ENCODE measurements at regions not wholly inside any gene's neighbourhood (a gene's known extent, or its start where the extent isn't known, plus 50 kb on each side); places are given as distances from the start of the nearest gene placed in this dataset.

GRCh38 chr6:23587582-23587981 is 538.4 kb upstream of the NRSN1 start:
- no peak overlapping the region for H3K27ac ChIP-seq
- no peaks in the 10 kb centered on the region for H3K36me3 ChIP-seq
- intact Hi-C loops (cut with DNase I): no loop called here
- WGBS, 4 donors: 44 to 57% (median 50%) methylated on average over 1 of the region's 1 CpG
- TF ChIP-seq CTCF (IDR thresholded peaks at IDR 0.05) (no peak), POLR2A (IDR thresholded peaks at IDR 0.05) (no peak)
- H3K4me3 ChIP-seq: no peak overlapping the region
- no peaks in the 10 kb centered on the region for H3K27me3 ChIP-seq
- H3K4me1 ChIP-seq: no peaks in the 10 kb centered on the region
- no peak for ATAC-seq
- DNase-seq: no peak
- H3K9me3 ChIP-seq: no peaks in the 10 kb centered on the region

- intact Hi-C loops (cut with DNase I): no loop called here
- DNase-seq (no peak), ATAC-seq (no peak)
- no peaks in the 10 kb centered on the region for H3K27me3 ChIP-seq
- H3K9me3 ChIP-seq: no peaks in the 10 kb centered on the region
- TF ChIP-seq POLR2A (IDR thresholded peaks at IDR 0.05) (no peak), CTCF (IDR thresholded peaks at IDR 0.05) (no peak)
- no peaks in the 10 kb centered on the region for H3K36me3 ChIP-seq
- H3K27ac ChIP-seq: no peak overlapping the region
- no peak overlapping the region for H3K4me3 ChIP-seq
- no peaks in the 10 kb centered on the region for H3K4me1 ChIP-seq
- 19 to 74% (median 57%) methylated on average over 2 of the region's 2 CpGs for WGBS, 4 donors
These were observed 536.2 kb upstream of the NRSN1 start for GRCh38 chr6:23589811-23590210.

- Histone ChIP-seq H3K27ac (no peak overlapping the region), H3K4me3 (no peak overlapping the region), H3K9me3 (no peaks in the 10 kb centered on the region), H3K36me3 (no peaks in the 10 kb centered on the region), H3K27me3 (no peaks in the 10 kb centered on the region), H3K4me1 (no peaks in the 10 kb centered on the region)
- TF ChIP-seq CTCF (IDR thresholded peaks at IDR 0.05): no peak
- TF ChIP-seq POLR2A (IDR thresholded peaks at IDR 0.05): no peak
- intact Hi-C loops (cut with DNase I): no loop called here
- ATAC-seq (no peak), DNase-seq (no peak)
- WGBS, 4 donors: 39 to 45% (median 40%) methylated on average over 1 of the region's 1 CpG
These were observed 535.4 kb upstream of the NRSN1 start for GRCh38 chr6:23590498-23591126.

- TF ChIP-seq POLR2A (IDR thresholded peaks at IDR 0.05) (no peak), CTCF (IDR thresholded peaks at IDR 0.05) (no peak)
- Histone ChIP-seq H3K27ac (no peak overlapping the region), H3K36me3 (no peaks in the 10 kb centered on the region), H3K4me1 (no peaks in the 10 kb centered on the region), H3K9me3 (no peaks in the 10 kb centered on the region), H3K27me3 (no peaks in the 10 kb centered on the region), H3K4me3 (no peak overlapping the region)
- no peak for DNase-seq
- intact Hi-C loops (cut with DNase I): no loop called here
- WGBS, 4 donors: 84 to 89% (median 86%) methylated on average over 4 of the region's 4 CpGs
- no peak for ATAC-seq
These were observed 534.3 kb upstream of the NRSN1 start for GRCh38 chr6:23591761-23592160.
